ENCODE measurements at regions not wholly inside any gene's neighbourhood (a gene's known extent, or its start where the extent isn't known, plus 50 kb on each side); places are given as distances from the start of the nearest gene placed in this dataset.
A peak's percentile ranks its signal among the peaks of the same experiment; 100 is the strongest.

DNA sequence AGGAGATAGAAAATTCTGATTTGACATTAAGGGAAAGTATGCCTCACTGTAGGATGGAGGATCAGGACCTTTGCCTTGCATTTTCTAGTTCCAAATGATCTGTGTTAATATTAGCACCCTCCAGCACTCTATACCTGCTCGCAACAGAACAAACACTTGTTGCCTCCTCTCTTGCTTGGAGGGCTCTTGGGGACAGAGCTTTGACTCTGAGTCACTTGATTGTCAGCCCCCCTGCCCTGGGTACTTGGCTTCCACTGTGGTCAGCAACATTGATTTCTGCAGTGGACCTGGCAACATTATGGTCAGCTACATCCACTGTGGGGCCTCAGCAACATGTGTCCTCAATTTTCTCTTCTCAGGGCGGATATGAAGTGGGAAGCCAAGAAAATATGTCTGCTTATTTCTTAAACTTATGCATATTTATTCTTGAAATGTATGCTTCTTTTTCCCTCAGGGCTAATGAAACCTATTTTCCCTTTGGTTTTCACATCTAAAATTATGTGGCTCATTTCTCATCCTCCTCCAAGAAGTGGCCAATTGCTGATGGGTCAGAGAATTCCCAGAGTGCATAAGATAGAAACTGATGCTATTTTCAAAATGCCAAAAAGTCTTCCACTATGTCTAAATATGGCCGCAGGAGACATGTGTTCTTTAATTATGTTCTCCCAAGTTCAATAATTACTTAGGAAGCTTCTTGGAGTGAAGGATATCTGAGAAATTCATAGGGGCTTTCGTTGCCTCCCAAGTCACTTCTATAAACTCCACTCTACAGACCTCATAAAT is 94.6 kb upstream of the SMIM36 start:
- no peaks in the 10 kb centered on the region for H3K27me3 ChIP-seq (ENCODE audit: insufficient read depth, poor library complexity, severe bottlenecking)
- H3K4me3 ChIP-seq (replicated peaks; ENCODE audit: insufficient read depth, low read length) = no peak overlapping the region
- no peak for DNase-seq (ENCODE audit: low read depth in 1 of 2, low spot score in 1 of 2)
- TF ChIP-seq SPI1 (IDR thresholded peaks at IDR 0.05; ENCODE audit: borderline replicate concordance, low read depth) (no peak), POLR2AphosphoS5 (IDR thresholded peaks at IDR 0.05; ENCODE audit: low read depth) (no peak), GABPA (IDR thresholded peaks at IDR 0.05; ENCODE audit: low read depth) (no peak)
- TF ChIP-seq, protein P1, sequence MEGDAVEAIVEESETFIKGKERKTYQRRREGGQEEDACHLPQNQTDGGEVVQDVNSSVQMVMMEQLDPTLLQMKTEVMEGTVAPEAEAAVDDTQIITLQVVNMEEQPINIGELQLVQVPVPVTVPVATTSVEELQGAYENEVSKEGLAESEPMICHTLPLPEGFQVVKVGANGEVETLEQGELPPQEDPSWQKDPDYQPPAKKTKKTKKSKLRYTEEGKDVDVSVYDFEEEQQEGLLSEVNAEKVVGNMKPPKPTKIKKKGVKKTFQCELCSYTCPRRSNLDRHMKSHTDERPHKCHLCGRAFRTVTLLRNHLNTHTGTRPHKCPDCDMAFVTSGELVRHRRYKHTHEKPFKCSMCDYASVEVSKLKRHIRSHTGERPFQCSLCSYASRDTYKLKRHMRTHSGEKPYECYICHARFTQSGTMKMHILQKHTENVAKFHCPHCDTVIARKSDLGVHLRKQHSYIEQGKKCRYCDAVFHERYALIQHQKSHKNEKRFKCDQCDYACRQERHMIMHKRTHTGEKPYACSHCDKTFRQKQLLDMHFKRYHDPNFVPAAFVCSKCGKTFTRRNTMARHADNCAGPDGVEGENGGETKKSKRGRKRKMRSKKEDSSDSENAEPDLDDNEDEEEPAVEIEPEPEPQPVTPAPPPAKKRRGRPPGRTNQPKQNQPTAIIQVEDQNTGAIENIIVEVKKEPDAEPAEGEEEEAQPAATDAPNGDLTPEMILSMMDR (IDR thresholded peaks at IDR 0.05; ENCODE audit: insufficient read depth, low read length) = no peak
- TF ChIP-seq, protein P2, sequence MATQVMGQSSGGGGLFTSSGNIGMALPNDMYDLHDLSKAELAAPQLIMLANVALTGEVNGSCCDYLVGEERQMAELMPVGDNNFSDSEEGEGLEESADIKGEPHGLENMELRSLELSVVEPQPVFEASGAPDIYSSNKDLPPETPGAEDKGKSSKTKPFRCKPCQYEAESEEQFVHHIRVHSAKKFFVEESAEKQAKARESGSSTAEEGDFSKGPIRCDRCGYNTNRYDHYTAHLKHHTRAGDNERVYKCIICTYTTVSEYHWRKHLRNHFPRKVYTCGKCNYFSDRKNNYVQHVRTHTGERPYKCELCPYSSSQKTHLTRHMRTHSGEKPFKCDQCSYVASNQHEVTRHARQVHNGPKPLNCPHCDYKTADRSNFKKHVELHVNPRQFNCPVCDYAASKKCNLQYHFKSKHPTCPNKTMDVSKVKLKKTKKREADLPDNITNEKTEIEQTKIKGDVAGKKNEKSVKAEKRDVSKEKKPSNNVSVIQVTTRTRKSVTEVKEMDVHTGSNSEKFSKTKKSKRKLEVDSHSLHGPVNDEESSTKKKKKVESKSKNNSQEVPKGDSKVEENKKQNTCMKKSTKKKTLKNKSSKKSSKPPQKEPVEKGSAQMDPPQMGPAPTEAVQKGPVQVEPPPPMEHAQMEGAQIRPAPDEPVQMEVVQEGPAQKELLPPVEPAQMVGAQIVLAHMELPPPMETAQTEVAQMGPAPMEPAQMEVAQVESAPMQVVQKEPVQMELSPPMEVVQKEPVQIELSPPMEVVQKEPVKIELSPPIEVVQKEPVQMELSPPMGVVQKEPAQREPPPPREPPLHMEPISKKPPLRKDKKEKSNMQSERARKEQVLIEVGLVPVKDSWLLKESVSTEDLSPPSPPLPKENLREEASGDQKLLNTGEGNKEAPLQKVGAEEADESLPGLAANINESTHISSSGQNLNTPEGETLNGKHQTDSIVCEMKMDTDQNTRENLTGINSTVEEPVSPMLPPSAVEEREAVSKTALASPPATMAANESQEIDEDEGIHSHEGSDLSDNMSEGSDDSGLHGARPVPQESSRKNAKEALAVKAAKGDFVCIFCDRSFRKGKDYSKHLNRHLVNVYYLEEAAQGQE (IDR thresholded peaks at IDR 0.05; ENCODE audit: insufficient replicate concordance, low read depth) = no peak
- H3K27ac ChIP-seq (replicated peaks) = no peak overlapping the region

DNA sequence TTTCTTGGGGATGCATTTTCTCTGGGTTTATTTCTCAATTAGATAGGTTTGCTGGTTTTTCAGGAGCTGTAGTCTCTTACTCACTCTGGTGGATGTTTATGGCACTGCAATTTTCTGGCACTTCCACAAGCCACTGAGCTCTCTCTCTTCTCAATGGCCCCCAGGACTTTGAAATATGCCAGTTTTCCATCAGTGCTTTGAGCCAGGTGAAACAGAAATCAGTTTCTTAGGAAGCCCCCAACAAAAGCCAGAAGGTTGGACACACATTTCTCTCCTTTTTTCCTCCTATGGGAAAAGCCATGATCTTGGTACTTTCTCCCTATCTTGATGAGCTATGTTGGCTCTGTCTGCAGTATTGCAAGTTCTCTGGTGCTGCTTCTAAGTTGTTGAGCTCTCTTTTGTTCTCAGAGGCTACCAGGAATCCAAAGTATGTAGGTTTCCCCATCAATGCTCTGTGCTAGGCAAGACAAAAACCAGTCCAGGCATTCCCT is 90.7 kb upstream of the SMIM36 start:
- H3K27ac ChIP-seq (replicated peaks) = no peak overlapping the region
- no peak for TF ChIP-seq POLR2AphosphoS5 (IDR thresholded peaks at IDR 0.05; ENCODE audit: low read depth)
- TF ChIP-seq GABPA (IDR thresholded peaks at IDR 0.05; ENCODE audit: low read depth) = no peak
- TF ChIP-seq, protein P1 (IDR thresholded peaks at IDR 0.05; ENCODE audit: insufficient read depth, low read length) = peak; percentile 56
- TF ChIP-seq, protein P2 (IDR thresholded peaks at IDR 0.05; ENCODE audit: insufficient replicate concordance, low read depth) = no peak
- no peak for TF ChIP-seq SPI1 (IDR thresholded peaks at IDR 0.05; ENCODE audit: borderline replicate concordance, low read depth)
- DNase-seq (ENCODE audit: low read depth in 1 of 2, low spot score in 1 of 2) = peak in 1 of 2 experiments; percentile 34

DNA sequence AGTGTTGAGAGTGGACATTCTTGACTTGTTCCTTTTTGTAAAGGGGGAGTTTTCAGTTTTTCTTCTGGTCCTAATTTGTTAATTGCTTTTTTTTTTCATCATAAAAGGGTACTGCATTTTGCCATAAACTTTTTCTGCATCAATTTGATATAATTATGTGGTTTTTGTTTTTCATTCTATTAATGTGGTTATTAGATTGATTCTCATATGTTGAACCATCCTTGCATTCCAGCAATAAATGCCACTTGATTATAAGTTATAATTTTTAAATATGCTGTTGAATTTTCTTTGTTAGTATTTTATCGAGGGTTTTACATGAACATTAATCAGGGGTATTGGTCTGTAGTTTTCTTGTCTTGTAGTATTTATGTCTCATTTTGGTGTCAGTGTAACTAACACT is 87.2 kb upstream of the SMIM36 start:
- H3K27me3 ChIP-seq (ENCODE audit: insufficient read depth, poor library complexity, severe bottlenecking) = no peaks in the 10 kb centered on the region
- DNase-seq (ENCODE audit: low read depth in 1 of 2, low spot score in 1 of 2) = no peak
- no peak overlapping the region for H3K4me3 ChIP-seq (replicated peaks; ENCODE audit: insufficient read depth, low read length)
- TF ChIP-seq SPI1 (IDR thresholded peaks at IDR 0.05; ENCODE audit: borderline replicate concordance, low read depth) = no peak
- no peak for TF ChIP-seq POLR2AphosphoS5 (IDR thresholded peaks at IDR 0.05; ENCODE audit: low read depth)
- TF ChIP-seq, protein P1 (IDR thresholded peaks at IDR 0.05; ENCODE audit: insufficient read depth, low read length) = no peak
- no peak for TF ChIP-seq GABPA (IDR thresholded peaks at IDR 0.05; ENCODE audit: low read depth)
- TF ChIP-seq, protein P2 (IDR thresholded peaks at IDR 0.05; ENCODE audit: insufficient replicate concordance, low read depth) = no peak
- H3K27ac ChIP-seq (replicated peaks) = no peak overlapping the region

More for the DNA sequence above, 90.7 kb upstream of the SMIM36 start:
- no peaks in the 10 kb centered on the region for H3K27me3 ChIP-seq (ENCODE audit: insufficient read depth, poor library complexity, severe bottlenecking)
- no peak overlapping the region for H3K4me3 ChIP-seq (replicated peaks; ENCODE audit: insufficient read depth, low read length)
